K562 (cell line): ENCODE measurements at regions not wholly inside any gene's neighbourhood (a gene's known extent, or its start where the extent isn't known, plus 50 kb on each side); places are given as distances from the start of the nearest gene placed in this dataset.

Experiments used
- ATAC-seq: fragments of 200-7000 bp; cut with Tn5 transposase; 3 replicates; pipeline ENCODE4 v1.9.1; 2020; ENCODE audit warnings: moderate library complexity
- BruUV-seq: library from RNA; stranded (reverse); fragments of 400-500 nt; replicated peaks from 2 replicates; lab custom pipeline; 2021; lab: Mats Ljungman, UMichigan
- CTCF ChIA-PET: fragments of 300-600 bp; formaldehyde crosslinking; extraction: SDS; loops from one replicate; lab custom pipeline; 2021; ENCODE audit warnings: low intra/inter-chr PET ratio; lab: Yijun Ruan, JAX
- POLR2A ChIA-PET: fragments of 300-600, 350-650 bp; sonication (Branson Sonifier 250); formaldehyde crosslinking; extraction: SDS; loops from one replicate; lab custom pipeline; 2021; ENCODE audit warnings: antibody characterized with exemption, inconsistent platforms; lab: Yijun Ruan, JAX
- DNase-seq, 4 experiments: peaks; one replicate each; pipeline versions ENCODE4 v3.0.0 to v3.0.0-alpha.2; 2011 to 2018; ENCODE audit warnings: low spot score in 3 of 4, mixed read lengths in 3 of 4; ENCODE audit errors: extremely low read depth in 1 of 4
- FAIRE-seq: peaks from 2 replicates; lab custom pipeline; 2011; peaks lifted over from hg19 to GRCh38; lab: Jason Lieb, UNC
- H2AFZ ChIP-seq: 2 replicates; pipeline ENCODE4 v1.6.0; 2011; ENCODE audit warnings: low read depth, low read length, control low read depth, inconsistent platforms
- H3K27ac ChIP-seq: fragments of 200-600 bp; 3 replicates; pipeline ENCODE4 v1.8.0; 2011; ENCODE audit warnings: low read depth, mild to moderate bottlenecking, control low read depth, inconsistent platforms, low read length, moderate library complexity, mixed read lengths; ENCODE audit errors: extremely low read depth
- H3K27me3 ChIP-seq, 2 experiments: fragments of 300-600 bp in 1 of 2; 2 replicates in 1 of 2; 3 replicates in 1 of 2; pipeline versions ENCODE4 v1.6.0 to v1.8.0; 2011; ENCODE audit warnings: inconsistent platforms in 2 of 2, low read length in 2 of 2, mild to moderate bottlenecking in 1 of 2, mixed read lengths in 1 of 2, moderate library complexity in 1 of 2; ENCODE audit not compliant: control insufficient read depth in 2 of 2, insufficient read depth in 2 of 2
- H3K36me3 ChIP-seq: fragments of 300-600 bp; 3 replicates; pipeline ENCODE4 v1.8.0; 2011; ENCODE audit warnings: mild to moderate bottlenecking, low read length, inconsistent platforms; ENCODE audit not compliant: control insufficient read depth, insufficient read depth
- H3K4me1 ChIP-seq, 2 experiments: fragments of 200-600 bp in 1 of 2; replicated peaks in 1 of 2; 2 replicates in 1 of 2; 3 replicates in 1 of 2; pipeline versions ENCODE4 v1.5.1 to v1.8.0; 2011; ENCODE audit warnings: inconsistent platforms in 2 of 2, low read length in 2 of 2, mild to moderate bottlenecking in 1 of 2, mixed read lengths in 1 of 2, moderate library complexity in 1 of 2; ENCODE audit not compliant: control insufficient read depth in 2 of 2, insufficient read depth in 2 of 2
- H3K4me2 ChIP-seq: 2 replicates; pipeline ENCODE4 v1.6.1; 2011; ENCODE audit warnings: low read length, control low read depth, inconsistent platforms, mixed read lengths; ENCODE audit not compliant: insufficient read depth
- H3K4me3 ChIP-seq: fragments of 200-600 bp; sonication (generic), shearing (Covaris generic); 2 replicates; pipeline ENCODE4 v1.5.1; 2016; ENCODE audit warnings: control low read depth, inconsistent platforms
- H3K79me2 ChIP-seq: fragments of 200-600 bp; 3 replicates; pipeline ENCODE4 v1.8.0; 2011; ENCODE audit warnings: low read length, inconsistent platforms; ENCODE audit not compliant: control insufficient read depth, insufficient read depth
- H3K9ac ChIP-seq, 2 experiments: 2 replicates each; pipeline versions ENCODE4 v1.6.0 to v1.6.1; 2011; ENCODE audit warnings: low read depth in 2 of 2, low read length in 2 of 2, control low read depth in 1 of 2, inconsistent platforms in 1 of 2, mild to moderate bottlenecking in 1 of 2, mixed read lengths in 1 of 2; ENCODE audit not compliant: insufficient read depth in 1 of 2
- H3K9me1 ChIP-seq: one replicate; pipeline ENCODE4 v1.6.0; 2011; ENCODE audit warnings: inconsistent platforms, mild to moderate bottlenecking, low read length, moderate library complexity; ENCODE audit not compliant: control insufficient read depth, insufficient read depth
- H3K9me3 ChIP-seq: replicated peaks from 2 replicates; pipeline ENCODE4 v1.5.1; 2011; ENCODE audit warnings: low read depth, low read length, inconsistent platforms; ENCODE audit not compliant: control insufficient read depth, insufficient read depth
- H4K20me1 ChIP-seq: replicated peaks from 2 replicates; pipeline ENCODE4 v1.6.1; 2011; ENCODE audit warnings: low read length, inconsistent platforms, mixed read lengths; ENCODE audit not compliant: control insufficient read depth, insufficient read depth
- CAMTA2 ChIP-seq: fragments of 250-450 bp; sonication (Bioruptor Pico); conservative IDR thresholded peaks from 2 replicates; pipeline ENCODE4 v1.5.1; 2022
- COPS2 ChIP-seq: fragments of 450-650 bp; conservative IDR thresholded peaks from 2 replicates; pipeline ENCODE4 v1.6.1; 2016; ENCODE audit warnings: mild to moderate bottlenecking, moderate library complexity
- EGR1 ChIP-seq: fragments of 450-650 bp; conservative IDR thresholded peaks from 2 replicates; pipeline ENCODE4 v1.6.1; 2017; ENCODE audit warnings: mild to moderate bottlenecking
- ELF4 ChIP-seq: fragments of 450-650 bp; formaldehyde crosslinking; IDR thresholded peaks from 2 replicates; pipeline ENCODE4 v1.4.0; 2022; ENCODE audit warnings: missing genetic modification characterization
- ETV6 ChIP-seq, 3 experiments: fragments of 150-350 bp in 1 of 3; sonication (generic) in 1 of 3; formaldehyde crosslinking in 1 of 3; IDR thresholded peaks; 2 replicates each; pipeline versions ENCODE4 v1.6.1 to v1.8.0; 2014 to 2022; ENCODE audit warnings: borderline replicate concordance in 2 of 3, low read depth in 2 of 3, antibody characterized with exemption in 1 of 3, low read length in 1 of 3, mild to moderate bottlenecking in 1 of 3, missing genetic modification reagents in 1 of 3
- FOXO4 ChIP-seq: fragments of 450-650 bp; formaldehyde crosslinking; IDR thresholded peaks from 2 replicates; pipeline ENCODE4 v1.4.0; 2020; ENCODE audit warnings: mild to moderate bottlenecking, moderate library complexity
- MAZ ChIP-seq, 2 experiments: fragments of 450-650 bp in 1 of 2; sonication (generic) in 1 of 2; formaldehyde crosslinking; IDR thresholded peaks in 1 of 2; conservative IDR thresholded peaks in 1 of 2; 2 replicates each; pipeline versions ENCODE4 v1.4.0 to v1.5.0; 2020; ENCODE audit warnings: mild to moderate bottlenecking in 1 of 2, missing genetic modification reagents in 1 of 2
- NFXL1 ChIP-seq: fragments of 450-650 bp; formaldehyde crosslinking; IDR thresholded peaks from 2 replicates; pipeline ENCODE4 v1.4.0; 2021; ENCODE audit warnings: mild to moderate bottlenecking
- TFAM ChIP-seq: fragments of 250-450 bp; sonication (Bioruptor Pico); conservative IDR thresholded peaks from 2 replicates; pipeline ENCODE4 v1.5.0; 2021; ENCODE audit warnings: mild to moderate bottlenecking, moderate library complexity
- TRIM28 ChIP-seq: fragments of 450-650 bp; IDR thresholded peaks from 2 replicates; pipeline ENCODE4 v1.6.1; 2017
- ZBTB43 ChIP-seq: sonication (generic); formaldehyde crosslinking; IDR thresholded peaks from 2 replicates; pipeline ENCODE4 v1.8.0; 2023; ENCODE audit warnings: mild to moderate bottlenecking, missing genetic modification reagents
- ZNF431 ChIP-seq: sonication (generic); formaldehyde crosslinking; IDR thresholded peaks from 2 replicates; pipeline ENCODE4 v1.8.0; 2022; ENCODE audit warnings: mild to moderate bottlenecking, missing genetic modification reagents
- WGBS: fragments of 100-300 bp; shearing (Covaris generic); methylation state at CpG from one replicate; pipeline ENCODE4 v1.1.6; 2016; ENCODE audit warnings: low coverage, mixed read lengths; ENCODE audit not compliant: insufficient coverage; ENCODE audit errors: missing lambda C conversion rate; 5-methylcytosine and 5-hydroxymethylcytosine counted together
- in situ Hi-C: fragments of 300-500 bp; cut with MboI; formaldehyde crosslinking; loops from 4 replicates; pipeline ENCODE4 v1.15.0; 2018; ENCODE audit warnings: inconsistent platforms, mixed read lengths
- intact Hi-C: fragments of 100-400 bp; cut with micrococcal nuclease; formaldehyde crosslinking; loops from 2 replicates; pipeline ENCODE4 v1.14.2; 2022
- TF ChIP-seq, protein P1 (sequence below): sonication (generic); formaldehyde crosslinking; IDR thresholded peaks from 2 replicates; pipeline ENCODE4 v1.8.0; 2022; ENCODE audit warnings: mild to moderate bottlenecking, missing genetic modification reagents
- TF ChIP-seq, protein P2 (sequence below): sonication (generic); formaldehyde crosslinking; IDR thresholded peaks from 2 replicates; pipeline ENCODE4 v1.8.0; 2022; ENCODE audit warnings: mild to moderate bottlenecking, low read depth, missing genetic modification reagents
- TF ChIP-seq, protein P3 (sequence below): fragments of 450-650 bp; conservative IDR thresholded peaks from 2 replicates; pipeline ENCODE4 v1.6.1; 2016; ENCODE audit warnings: missing genetic modification characterization, low read depth, mild to moderate bottlenecking, missing compliant biosample characterization, moderate library complexity

- H3K27me3 ChIP-seq = no peaks in the 10 kb centered on the region
- under 1% methylated on average over 9 of the region's 9 CpGs for WGBS
- no peaks in the 10 kb centered on the region; the same call in 1 of the 2 replicates for H3K9me3 ChIP-seq
- in situ Hi-C loops = no loop called here
- no peak overlapping the region for H2AFZ ChIP-seq
- no peaks in the 10 kb centered on the region for H3K9me1 ChIP-seq
- CTCF ChIA-PET = no interaction called here
- no peaks in the 10 kb centered on the region for H3K4me1 ChIP-seq
- H3K36me3 ChIP-seq = no peaks in the 10 kb centered on the region
- FAIRE-seq (no peak), DNase-seq (no peak), ATAC-seq (no peak)
- H3K4me3 ChIP-seq = no peak overlapping the region
- intact Hi-C loops = no loop called here
- no peaks in the 10 kb centered on the region for H4K20me1 ChIP-seq
- no peak overlapping the region for H3K9ac ChIP-seq
- no peak for TF ChIP-seq TFAM
- TF ChIP-seq ZNF431 = no peak
- TF ChIP-seq CAMTA2 (CRISPR knock-in tag) = no peak
- no peak for TF ChIP-seq ZBTB43
- TF ChIP-seq NFXL1 (CRISPR knock-in tag) = no peak
- no peak for TF ChIP-seq COPS2
- TF ChIP-seq EGR1 = no peak
- TF ChIP-seq, protein P1, sequence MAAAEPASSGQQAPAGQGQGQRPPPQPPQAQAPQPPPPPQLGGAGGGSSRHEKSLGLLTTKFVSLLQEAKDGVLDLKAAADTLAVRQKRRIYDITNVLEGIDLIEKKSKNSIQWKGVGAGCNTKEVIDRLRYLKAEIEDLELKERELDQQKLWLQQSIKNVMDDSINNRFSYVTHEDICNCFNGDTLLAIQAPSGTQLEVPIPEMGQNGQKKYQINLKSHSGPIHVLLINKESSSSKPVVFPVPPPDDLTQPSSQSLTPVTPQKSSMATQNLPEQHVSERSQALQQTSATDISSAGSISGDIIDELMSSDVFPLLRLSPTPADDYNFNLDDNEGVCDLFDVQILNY (CRISPR knock-in tag) = no peak
- no peak for TF ChIP-seq ETV6 (IDR thresholded peaks at IDR 0.05; ENCODE audit: borderline replicate concordance in 1 of 2, low read depth in 2 of 2, low read length in 1 of 2)
- TF ChIP-seq ETV6 (CRISPR knock-in tag; IDR thresholded peaks at IDR 0.05; ENCODE audit: borderline replicate concordance) = no peak
- TF ChIP-seq FOXO4 = no peak
- TF ChIP-seq TRIM28 = no peak
- no peak for TF ChIP-seq MAZ (CRISPR knock-in tag; conservative IDR thresholded peaks at IDR 0.05 in 1 of 2, IDR thresholded peaks at IDR 0.05 in 1 of 2)
- TF ChIP-seq, protein P2, sequence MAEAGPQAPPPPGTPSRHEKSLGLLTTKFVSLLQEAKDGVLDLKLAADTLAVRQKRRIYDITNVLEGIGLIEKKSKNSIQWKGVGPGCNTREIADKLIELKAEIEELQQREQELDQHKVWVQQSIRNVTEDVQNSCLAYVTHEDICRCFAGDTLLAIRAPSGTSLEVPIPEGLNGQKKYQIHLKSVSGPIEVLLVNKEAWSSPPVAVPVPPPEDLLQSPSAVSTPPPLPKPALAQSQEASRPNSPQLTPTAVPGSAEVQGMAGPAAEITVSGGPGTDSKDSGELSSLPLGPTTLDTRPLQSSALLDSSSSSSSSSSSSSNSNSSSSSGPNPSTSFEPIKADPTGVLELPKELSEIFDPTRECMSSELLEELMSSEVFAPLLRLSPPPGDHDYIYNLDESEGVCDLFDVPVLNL (CRISPR knock-in tag) = no peak
- TF ChIP-seq ELF4 = no peak
- TF ChIP-seq, protein P3, sequence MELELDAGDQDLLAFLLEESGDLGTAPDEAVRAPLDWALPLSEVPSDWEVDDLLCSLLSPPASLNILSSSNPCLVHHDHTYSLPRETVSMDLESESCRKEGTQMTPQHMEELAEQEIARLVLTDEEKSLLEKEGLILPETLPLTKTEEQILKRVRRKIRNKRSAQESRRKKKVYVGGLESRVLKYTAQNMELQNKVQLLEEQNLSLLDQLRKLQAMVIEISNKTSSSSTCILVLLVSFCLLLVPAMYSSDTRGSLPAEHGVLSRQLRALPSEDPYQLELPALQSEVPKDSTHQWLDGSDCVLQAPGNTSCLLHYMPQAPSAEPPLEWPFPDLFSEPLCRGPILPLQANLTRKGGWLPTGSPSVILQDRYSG = no peak
- no peak overlapping the region for H3K4me2 ChIP-seq
- BruUV-seq = no TSS peak
- no peak overlapping the region for H3K27ac ChIP-seq
- H3K79me2 ChIP-seq = no peaks in the 10 kb centered on the region
- POLR2A ChIA-PET = no interaction called here
Measured at GRCh38 chr6:9841886-9842725, 572.8 kb downstream of the TFAP2A start.
